Activated CD8-positive, alpha-beta T cell treated with anti-CD3 and anti-CD28 coated beads for 36 hours (primary cell): ENCODE measurements at regions not wholly inside any gene's neighbourhood (a gene's known extent, or its start where the extent isn't known, plus 50 kb on each side); places are given as distances from the start of the nearest gene placed in this dataset.
A peak's percentile ranks its signal among the peaks of the same experiment; 100 is the strongest.

Source experiments
- ATAC-seq: fragments of 200-7000 bp; cut with Tn5 transposase; one replicate; pipeline ENCODE4 v1.10.0; 2021; ENCODE audit warnings: mild to moderate bottlenecking, moderate library complexity
- CTCF ChIA-PET: fragments of 350-600 bp; sonication (Branson Sonifier 250); formaldehyde crosslinking; loops from one replicate; lab custom pipeline; 2021; ENCODE audit warnings: antibody characterized with exemption; lab: Charles Lee
- POLR2A ChIA-PET: fragments of 350-600 bp; sonication (Branson Sonifier 250); formaldehyde crosslinking; loops from one replicate; lab custom pipeline; 2021; ENCODE audit warnings: antibody characterized with exemption; lab: Charles Lee
- DNase-seq: peaks from one replicate; pipeline ENCODE4 v3.0.0-alpha.2; 2020
- H3K27ac Mint-ChIP-seq: one replicate; pipeline ENCODE4 v1.8.0; 2021; ENCODE audit warnings: mild to moderate bottlenecking, mixed read lengths
- H3K27me3 Mint-ChIP-seq: one replicate; pipeline ENCODE4 v1.8.0; 2021; ENCODE audit warnings: mixed read lengths
- H3K36me3 Mint-ChIP-seq: one replicate; pipeline ENCODE4 v1.8.0; 2021; ENCODE audit warnings: low read depth, mixed read lengths
- H3K4me1 Mint-ChIP-seq: one replicate; pipeline ENCODE4 v1.8.0; 2021; ENCODE audit warnings: low read depth, mixed read lengths
- H3K4me3 Mint-ChIP-seq: one replicate; pipeline ENCODE4 v1.8.0; 2021; ENCODE audit warnings: mild to moderate bottlenecking, moderate library complexity, mixed read lengths
- H3K9me3 Mint-ChIP-seq: one replicate; pipeline ENCODE4 v1.8.0; 2021; ENCODE audit warnings: mixed read lengths
- intact Hi-C: fragments of 100-400 bp; cut with micrococcal nuclease; formaldehyde crosslinking; loops from one replicate; pipeline ENCODE4 v1.10.0; 2022
- TF ChIP-seq, protein P1 (sequence below): fragments of 200-600 bp; IDR thresholded peaks from one replicate; pipeline ENCODE4 v1.8.0; 2022; ENCODE audit warnings: antibody characterized with exemption, mild to moderate bottlenecking

DNA sequence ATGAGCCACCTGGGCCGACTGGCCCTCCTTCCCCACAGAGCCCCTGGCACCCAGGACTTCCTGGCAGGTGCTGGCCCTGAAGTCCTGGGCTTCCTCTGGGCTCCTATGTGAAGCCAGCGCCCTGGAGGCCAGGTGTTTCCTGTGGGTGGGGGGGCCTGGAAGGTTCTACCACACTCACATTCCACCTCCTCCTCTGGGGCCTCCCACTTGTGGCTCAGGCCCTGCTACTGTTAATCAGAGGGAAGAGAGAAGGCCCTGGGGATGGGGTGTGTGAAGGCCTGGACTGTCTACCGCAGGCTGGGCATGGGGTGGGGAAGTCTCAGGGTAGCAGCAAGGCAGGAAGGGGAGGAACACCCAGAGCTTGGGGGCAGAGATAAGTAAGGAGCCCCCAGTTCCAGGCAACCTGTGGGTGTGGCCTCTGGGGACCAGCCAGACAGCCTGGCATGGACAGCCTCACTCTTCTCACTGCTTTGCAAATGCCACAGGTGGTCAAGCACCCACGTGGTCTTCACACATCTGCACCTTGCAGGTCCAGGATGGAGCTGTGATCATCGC lies 111.9 kb upstream of the TNRC6C start:
- H3K4me3 Mint-ChIP-seq = no peak overlapping the region
- H3K9me3 Mint-ChIP-seq = no peaks in the 10 kb centered on the region
- H3K36me3 Mint-ChIP-seq = no peaks in the 10 kb centered on the region
- peak; percentile 53 for DNase-seq
- ChIA-PET POLR2A (interaction anchor here (0.7 kb wide), 1 partner anchor 12 kb away, joined by 3 read pairs; no protein-coding TSS in a partner anchor), CTCF (no interaction called here)
- no peaks in the 10 kb centered on the region for H3K27me3 Mint-ChIP-seq
- TF ChIP-seq, protein P1, sequence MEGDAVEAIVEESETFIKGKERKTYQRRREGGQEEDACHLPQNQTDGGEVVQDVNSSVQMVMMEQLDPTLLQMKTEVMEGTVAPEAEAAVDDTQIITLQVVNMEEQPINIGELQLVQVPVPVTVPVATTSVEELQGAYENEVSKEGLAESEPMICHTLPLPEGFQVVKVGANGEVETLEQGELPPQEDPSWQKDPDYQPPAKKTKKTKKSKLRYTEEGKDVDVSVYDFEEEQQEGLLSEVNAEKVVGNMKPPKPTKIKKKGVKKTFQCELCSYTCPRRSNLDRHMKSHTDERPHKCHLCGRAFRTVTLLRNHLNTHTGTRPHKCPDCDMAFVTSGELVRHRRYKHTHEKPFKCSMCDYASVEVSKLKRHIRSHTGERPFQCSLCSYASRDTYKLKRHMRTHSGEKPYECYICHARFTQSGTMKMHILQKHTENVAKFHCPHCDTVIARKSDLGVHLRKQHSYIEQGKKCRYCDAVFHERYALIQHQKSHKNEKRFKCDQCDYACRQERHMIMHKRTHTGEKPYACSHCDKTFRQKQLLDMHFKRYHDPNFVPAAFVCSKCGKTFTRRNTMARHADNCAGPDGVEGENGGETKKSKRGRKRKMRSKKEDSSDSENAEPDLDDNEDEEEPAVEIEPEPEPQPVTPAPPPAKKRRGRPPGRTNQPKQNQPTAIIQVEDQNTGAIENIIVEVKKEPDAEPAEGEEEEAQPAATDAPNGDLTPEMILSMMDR = no peak
- peak; percentile 17 for ATAC-seq
- H3K27ac Mint-ChIP-seq = no peak overlapping the region
- peaks cover 50% of the 10 kb centered on the region for H3K4me1 Mint-ChIP-seq
- intact Hi-C loops = no loop called here

GRCh38 chr17:77847221-77848085 lies 111.0 kb upstream of the TNRC6C start:
- ChIA-PET CTCF (no interaction called here), POLR2A (interaction anchor here (0.7 to 1.1 kb wide), 3 partner anchors 13 to 322 kb away, joined by 3 to 5 read pairs (median 3); no protein-coding TSS in a partner anchor)
- intact Hi-C loops = no loop called here
- Mint-ChIP-seq H3K27me3 (no peaks in the 10 kb centered on the region), H3K36me3 (no peaks in the 10 kb centered on the region), H3K27ac (no peak overlapping the region), H3K4me3 (no peak overlapping the region), H3K9me3 (no peaks in the 10 kb centered on the region), H3K4me1 (peaks cover 42% of the 10 kb centered on the region)
- no peak for DNase-seq
- TF ChIP-seq, protein P1 = no peak
- ATAC-seq = no peak

- no peak for ATAC-seq
- ChIA-PET POLR2A (interaction anchor here (0.5 to 1.4 kb wide), 3 partner anchors 11 to 373 kb away, joined by 3 to 5 read pairs (median 3); no protein-coding TSS in a partner anchor), CTCF (interaction anchor here (1.3 kb wide), 1 partner anchor 166 kb away, joined by 3 read pairs; no protein-coding TSS in a partner anchor)
- DNase-seq = no peak
- no peaks in the 10 kb centered on the region for H3K27me3 Mint-ChIP-seq
- TF ChIP-seq, protein P1 = no peak
- H3K27ac Mint-ChIP-seq = no peak overlapping the region
- no peak overlapping the region for H3K4me3 Mint-ChIP-seq
- peaks cover 33% of the 10 kb centered on the region for H3K4me1 Mint-ChIP-seq
- intact Hi-C loops = no loop called here
- no peaks in the 10 kb centered on the region for H3K9me3 Mint-ChIP-seq
- no peaks in the 10 kb centered on the region for H3K36me3 Mint-ChIP-seq
Observed at GRCh38 chr17:77848257-77848656, 110.2 kb upstream of the TNRC6C start.

GRCh38 chr17:77849239-77849638 lies 109.3 kb upstream of the TNRC6C start:
- Mint-ChIP-seq H3K4me1 (peaks cover 25% of the 10 kb centered on the region), H3K27me3 (no peaks in the 10 kb centered on the region), H3K9me3 (no peaks in the 10 kb centered on the region), H3K27ac (no peak overlapping the region), H3K36me3 (no peaks in the 10 kb centered on the region), H3K4me3 (no peak overlapping the region)
- TF ChIP-seq, protein P1 = no peak
- ATAC-seq = no peak
- intact Hi-C loops = no loop called here
- POLR2A ChIA-PET = interaction anchor here (0.7 to 1.4 kb wide), 3 partner anchors 12 to 165 kb away, joined by 3 read pairs; no protein-coding TSS in a partner anchor
- no peak for DNase-seq
- CTCF ChIA-PET = interaction anchor here (1.3 kb wide), 1 partner anchor 165 kb away, joined by 3 read pairs; no protein-coding TSS in a partner anchor

- DNase-seq = no peak
- no peaks in the 10 kb centered on the region for H3K36me3 Mint-ChIP-seq
- TF ChIP-seq, protein P1 = no peak
- peaks cover 17% of the 10 kb centered on the region for H3K4me1 Mint-ChIP-seq
- CTCF ChIA-PET = no interaction called here
- no peaks in the 10 kb centered on the region for H3K9me3 Mint-ChIP-seq
- no peak overlapping the region for H3K27ac Mint-ChIP-seq
- ATAC-seq = no peak
- H3K4me3 Mint-ChIP-seq = no peak overlapping the region
- no peaks in the 10 kb centered on the region for H3K27me3 Mint-ChIP-seq
- intact Hi-C loops = no loop called here
- POLR2A ChIA-PET = no interaction called here
Observed at GRCh38 chr17:77851921-77852320, 106.6 kb upstream of the TNRC6C start.
